Osteocyte (in vitro differentiated cells): ENCODE measurements at regions not wholly inside any gene's neighbourhood (a gene's known extent, or its start where the extent isn't known, plus 50 kb on each side); places are given as distances from the start of the nearest gene placed in this dataset.

Experiments
- DNase-seq: peaks from one replicate; pipeline ENCODE4 v3.0.0; 2021; ENCODE audit warnings: mixed read lengths; ENCODE audit not compliant: unreplicated experiment; ENCODE audit errors: extremely low spot score
- H3K27ac Mint-ChIP-seq: one replicate; pipeline ENCODE4 v1.8.0; 2021; ENCODE audit warnings: mild to moderate bottlenecking, mixed read lengths; ENCODE audit not compliant: unreplicated experiment
- H3K27me3 Mint-ChIP-seq: one replicate; pipeline ENCODE4 v1.8.0; 2021; ENCODE audit warnings: mixed read lengths; ENCODE audit not compliant: unreplicated experiment
- H3K36me3 Mint-ChIP-seq: one replicate; pipeline ENCODE4 v1.8.0; 2021; ENCODE audit warnings: mixed read lengths; ENCODE audit not compliant: unreplicated experiment
- H3K4me1 Mint-ChIP-seq: one replicate; pipeline ENCODE4 v1.8.0; 2021; ENCODE audit warnings: mixed read lengths; ENCODE audit not compliant: unreplicated experiment
- H3K4me3 Mint-ChIP-seq: one replicate; pipeline ENCODE4 v1.8.0; 2021; ENCODE audit warnings: mild to moderate bottlenecking, moderate library complexity, mixed read lengths; ENCODE audit not compliant: unreplicated experiment
- H3K9me3 Mint-ChIP-seq: one replicate; pipeline ENCODE4 v1.8.0; 2021; ENCODE audit warnings: mixed read lengths; ENCODE audit not compliant: unreplicated experiment
- CTCF ChIP-seq: fragments of 200-600 bp; sonication (generic); IDR thresholded peaks from 2 replicates; pipeline ENCODE4 v1.5.0; 2021; ENCODE audit warnings: antibody characterized with exemption, mild to moderate bottlenecking, moderate library complexity

- Mint-ChIP-seq H3K27me3 (peaks cover 22% of the 10 kb centered on the region), H3K36me3 (no peaks in the 10 kb centered on the region), H3K4me3 (no peak overlapping the region), H3K27ac (no peak overlapping the region), H3K4me1 (peaks cover 2% of the 10 kb centered on the region), H3K9me3 (no peaks in the 10 kb centered on the region)
- TF ChIP-seq CTCF = no peak
- no peak for DNase-seq
These were observed 125.5 kb upstream of the GIMD1 start for GRCh38 chr4:106494066-106494465.

- Mint-ChIP-seq H3K9me3 (no peaks in the 10 kb centered on the region), H3K4me3 (no peak overlapping the region), H3K36me3 (no peaks in the 10 kb centered on the region), H3K4me1 (peaks cover 2% of the 10 kb centered on the region), H3K27ac (no peak overlapping the region), H3K27me3 (peaks cover 31% of the 10 kb centered on the region)
- no peak for TF ChIP-seq CTCF
- DNase-seq = no peak
These were observed 124.5 kb upstream of the GIMD1 start for GRCh38 chr4:106493086-106493485.

- Mint-ChIP-seq H3K36me3 (no peaks in the 10 kb centered on the region), H3K9me3 (peaks cover 8% of the 10 kb centered on the region), H3K27ac (no peak overlapping the region), H3K4me3 (no peak overlapping the region), H3K4me1 (no peaks in the 10 kb centered on the region), H3K27me3 (peaks cover 74% of the 10 kb centered on the region)
- TF ChIP-seq CTCF = no peak
- DNase-seq = no peak
These were observed 118.0 kb upstream of the GIMD1 start for GRCh38 chr4:106486533-106486932.

- no peak overlapping the region for H3K4me3 Mint-ChIP-seq
- H3K4me1 Mint-ChIP-seq = no peaks in the 10 kb centered on the region
- H3K27ac Mint-ChIP-seq = no peak overlapping the region
- H3K9me3 Mint-ChIP-seq = peaks cover 8% of the 10 kb centered on the region
- peaks cover 76% of the 10 kb centered on the region for H3K27me3 Mint-ChIP-seq
- no peak for DNase-seq
- no peaks in the 10 kb centered on the region for H3K36me3 Mint-ChIP-seq
- TF ChIP-seq CTCF = no peak
These were observed 113.2 kb upstream of the GIMD1 start for GRCh38 chr4:106481801-106482200.

- H3K27me3 Mint-ChIP-seq = peaks cover 63% of the 10 kb centered on the region
- no peak overlapping the region for H3K4me3 Mint-ChIP-seq
These were observed 109.6 kb upstream of the GIMD1 start for GRCh38 chr4:106478152-106478551.

More at GRCh38 chr4:106478152-106478551, 109.6 kb upstream of the GIMD1 start:
- Mint-ChIP-seq H3K9me3 (no peaks in the 10 kb centered on the region), H3K27ac (no peak overlapping the region), H3K4me1 (no peaks in the 10 kb centered on the region), H3K36me3 (no peaks in the 10 kb centered on the region)
- TF ChIP-seq CTCF = no peak
- no peak for DNase-seq
